H9 (cell line): ENCODE measurements at regions not wholly inside any gene's neighbourhood (a gene's known extent, or its start where the extent isn't known, plus 50 kb on each side); places are given as distances from the start of the nearest gene placed in this dataset.

Source experiments
- DNase-seq: peaks from one replicate; pipeline ENCODE4 v3.0.0-alpha.2; 2017
- H2AFZ ChIP-seq: one replicate; pipeline ENCODE4 v1.6.1; 2013; ENCODE audit warnings: mild to moderate bottlenecking, low read length, control low read depth, moderate library complexity
- H2AK5ac ChIP-seq: 2 replicates; pipeline ENCODE4 v1.6.1; 2013; ENCODE audit warnings: low read length, control low read depth, mixed read lengths; ENCODE audit not compliant: insufficient read length
- H2BK120ac ChIP-seq: one replicate; pipeline ENCODE4 v1.6.1; 2013; ENCODE audit warnings: low read depth, mild to moderate bottlenecking, low read length, control low read depth, inconsistent platforms; ENCODE audit not compliant: poor library complexity, severe bottlenecking
- H2BK12ac ChIP-seq: 2 replicates; pipeline ENCODE4 v1.6.1; 2013; ENCODE audit warnings: low read length, control low read depth, mixed read lengths, low read depth; ENCODE audit not compliant: insufficient read length
- H2BK15ac ChIP-seq: 2 replicates; pipeline ENCODE4 v1.6.1; 2013; ENCODE audit warnings: low read depth, low read length, control low read depth
- H2BK20ac ChIP-seq: one replicate; pipeline ENCODE4 v1.6.1; 2013; ENCODE audit warnings: low read depth, mild to moderate bottlenecking, low read length, control low read depth, inconsistent platforms; ENCODE audit not compliant: poor library complexity, severe bottlenecking
- H2BK5ac ChIP-seq: 2 replicates; pipeline ENCODE4 v1.6.1; 2013; ENCODE audit warnings: low read length, control low read depth, mixed read lengths; ENCODE audit not compliant: insufficient read length
- H3K14ac ChIP-seq: 2 replicates; pipeline ENCODE4 v1.6.1; 2013; ENCODE audit warnings: low read length, control low read depth; ENCODE audit not compliant: insufficient read depth
- H3K18ac ChIP-seq: 2 replicates; pipeline ENCODE4 v1.6.1; 2013; ENCODE audit warnings: low read depth, mild to moderate bottlenecking, mixed read lengths, low read length, control low read depth; ENCODE audit not compliant: insufficient read length
- H3K23ac ChIP-seq: 2 replicates; pipeline ENCODE4 v1.6.1; 2013; ENCODE audit warnings: low read length, control low read depth, mixed read lengths, low read depth; ENCODE audit not compliant: insufficient read length
- H3K23me2 ChIP-seq: 2 replicates; pipeline ENCODE4 v1.6.1; 2013; ENCODE audit warnings: low read depth, mild to moderate bottlenecking, mixed read lengths, low read length, control low read depth; ENCODE audit not compliant: insufficient read length, poor library complexity, severe bottlenecking
- H3K27ac ChIP-seq: 2 replicates; pipeline ENCODE4 v1.5.1; 2013; ENCODE audit warnings: low read length, control low read depth, mixed read lengths, low read depth; ENCODE audit not compliant: insufficient read length
- H3K27me3 ChIP-seq: 2 replicates; pipeline ENCODE4 v1.6.1; 2013; ENCODE audit warnings: low read length, control low read depth, inconsistent platforms; ENCODE audit not compliant: insufficient read depth
- H3K4ac ChIP-seq: 2 replicates; pipeline ENCODE4 v1.6.1; 2013; ENCODE audit warnings: low read depth, mild to moderate bottlenecking, control low read depth, inconsistent platforms, low read length, moderate library complexity
- H3K4me1 ChIP-seq: 2 replicates; pipeline ENCODE4 v1.6.1; 2013; ENCODE audit warnings: low read length, control low read depth, inconsistent platforms; ENCODE audit not compliant: insufficient read depth
- H3K4me2 ChIP-seq: 2 replicates; pipeline ENCODE4 v1.6.1; 2013; ENCODE audit warnings: low read length, control low read depth, mixed read lengths; ENCODE audit not compliant: insufficient read length, insufficient read depth
- H3K56ac ChIP-seq: 2 replicates; pipeline ENCODE4 v1.6.1; 2013; ENCODE audit warnings: low read depth, mild to moderate bottlenecking, mixed read lengths, low read length, control low read depth; ENCODE audit not compliant: insufficient read length
- H3K79me1 ChIP-seq: 2 replicates; pipeline ENCODE4 v1.6.1; 2013; ENCODE audit warnings: low read depth, mild to moderate bottlenecking, moderate library complexity, low read length, control low read depth, inconsistent platforms; ENCODE audit not compliant: insufficient read depth, poor library complexity, severe bottlenecking
- H3K79me2 ChIP-seq: 2 replicates; pipeline ENCODE4 v1.6.1; 2013; ENCODE audit warnings: low read length, control low read depth, inconsistent platforms; ENCODE audit not compliant: insufficient read depth
- H3K9ac ChIP-seq: 2 replicates; pipeline ENCODE4 v1.6.1; 2013; ENCODE audit warnings: low read length, control low read depth, mixed read lengths; ENCODE audit not compliant: insufficient read length; ENCODE audit errors: extremely low read depth
- H3K9me3 ChIP-seq: one replicate; pipeline ENCODE4 v1.6.1; 2013; ENCODE audit warnings: low read depth, low read length, inconsistent platforms; ENCODE audit not compliant: control insufficient read depth
- H3T11ph ChIP-seq: one replicate; pipeline ENCODE4 v1.6.1; 2013; ENCODE audit warnings: mild to moderate bottlenecking, low read length, control low read depth, inconsistent platforms
- H4K20me1 ChIP-seq: one replicate; pipeline ENCODE4 v1.6.1; 2013; ENCODE audit not compliant: control insufficient read depth, insufficient read length, insufficient read depth
- H4K5ac ChIP-seq: 2 replicates; pipeline ENCODE4 v1.6.1; 2013; ENCODE audit warnings: low read depth, mild to moderate bottlenecking, mixed read lengths, low read length, control low read depth; ENCODE audit not compliant: insufficient read length
- H4K8ac ChIP-seq: replicated peaks from 2 replicates; pipeline ENCODE4 v1.6.1; 2013; ENCODE audit warnings: low read length, control low read depth, mixed read lengths, low read depth; ENCODE audit not compliant: insufficient read length
- H4K91ac ChIP-seq: 2 replicates; pipeline ENCODE4 v1.6.1; 2013; ENCODE audit warnings: low read depth, mild to moderate bottlenecking, moderate library complexity, mixed read lengths, low read length, control low read depth; ENCODE audit not compliant: insufficient read length
- H3K27ac Mint-ChIP-seq, 3 experiments: 2 replicates in 2 of 3; 3 replicates in 1 of 3; pipeline ENCODE4 v1.8.0; 2020 to 2021; ENCODE audit warnings: mixed read lengths in 3 of 3, mild to moderate bottlenecking in 1 of 3, moderate library complexity in 1 of 3
- H3K27me3 Mint-ChIP-seq: 2 replicates; pipeline ENCODE4 v1.8.0; 2021; ENCODE audit warnings: low read depth, mild to moderate bottlenecking, moderate library complexity, mixed read lengths
- H3K36me3 Mint-ChIP-seq, 3 experiments: 2 replicates in 2 of 3; 3 replicates in 1 of 3; pipeline ENCODE4 v1.8.0; 2020 to 2021; ENCODE audit warnings: low read depth in 3 of 3, mixed read lengths in 3 of 3; ENCODE audit not compliant: insufficient read depth in 1 of 3
- H3K4me1 Mint-ChIP-seq, 2 experiments: 2 replicates each; pipeline ENCODE4 v1.8.0; 2020; ENCODE audit warnings: mixed read lengths in 2 of 2
- H3K4me3 Mint-ChIP-seq, 2 experiments: 2 replicates in 1 of 2; 3 replicates in 1 of 2; pipeline ENCODE4 v1.8.0; 2020 to 2021; ENCODE audit warnings: mild to moderate bottlenecking in 2 of 2, mixed read lengths in 2 of 2, moderate library complexity in 1 of 2
- H3K9me3 Mint-ChIP-seq, 2 experiments: 2 replicates in 1 of 2; 3 replicates in 1 of 2; pipeline ENCODE4 v1.8.0; 2020; ENCODE audit warnings: mild to moderate bottlenecking in 2 of 2, mixed read lengths in 2 of 2, moderate library complexity in 1 of 2
- CTCF ChIP-seq: fragments of 200-600 bp; sonication (generic); conservative IDR thresholded peaks from 3 replicates; pipeline ENCODE4 v1.8.0; 2021; ENCODE audit warnings: antibody characterized with exemption, mild to moderate bottlenecking
- WGBS: extraction: QIAGEN DNeasy Blood & Tissue Kit; methylation state at CpG from one replicate; pipeline ENCODE4 v1.1.7; 2013; ENCODE audit warnings: missing lambda C conversion rate, low lambda C conversion rate, mixed read lengths; ENCODE audit not compliant: insufficient read length; ENCODE audit errors: extremely low coverage; 5-methylcytosine and 5-hydroxymethylcytosine counted together

DNA sequence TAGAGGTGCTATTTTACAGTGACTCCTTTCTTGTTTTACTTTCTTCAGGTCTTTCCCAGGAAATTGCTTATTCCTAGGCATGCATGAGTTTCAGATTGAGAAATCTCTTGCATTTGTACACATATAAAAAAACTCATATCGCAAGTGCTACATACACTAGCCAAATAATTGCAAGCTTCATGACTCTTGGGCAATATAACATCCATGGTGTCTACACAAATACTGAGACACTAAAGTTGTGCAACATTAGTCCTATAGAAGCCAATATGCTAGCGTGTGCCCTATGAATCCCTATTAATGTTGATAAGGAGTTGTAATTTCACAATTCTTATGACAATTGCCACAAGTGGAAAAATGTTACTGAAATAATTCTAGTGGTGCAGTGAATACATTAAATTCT lies 591.0 kb downstream of the ADGRL2 start:
- Histone ChIP-seq H2AK5ac (no peak overlapping the region), H2AFZ (no peak overlapping the region), H3T11ph (no peak overlapping the region), H3K79me1 (no peaks in the 10 kb centered on the region), H4K20me1 (no peaks in the 10 kb centered on the region), H2BK12ac (no peak overlapping the region), H2BK120ac (no peak overlapping the region), H3K79me2 (no peaks in the 10 kb centered on the region), H3K4me2 (no peak overlapping the region), H3K14ac (no peak overlapping the region), H3K27me3 (no peaks in the 10 kb centered on the region), H3K9me3 (no peaks in the 10 kb centered on the region), H3K23me2 (no peaks in the 10 kb centered on the region), H4K91ac (no peak overlapping the region), H3K27ac (no peak overlapping the region), H3K18ac (no peak overlapping the region), H4K8ac (no peak overlapping the region), H4K5ac (no peak overlapping the region), H3K4me1 (no peaks in the 10 kb centered on the region; the same call in 1 of the 2 replicates), H3K4ac (no peak overlapping the region), H2BK20ac (no peak overlapping the region), H2BK5ac (no peak overlapping the region), H2BK15ac (no peak overlapping the region), H3K23ac (no peak overlapping the region), H3K9ac (no peak overlapping the region), H3K56ac (no peak overlapping the region)
- no peaks in the 10 kb centered on the region for H3K36me3 Mint-ChIP-seq
- no peak overlapping the region for H3K27ac Mint-ChIP-seq
- H3K4me3 Mint-ChIP-seq = no peak overlapping the region
- DNase-seq = no peak
- peaks cover 0 to 8% of the 10 kb centered on the region in 2 experiments; a peak in 3 of 4 replicates for H3K4me1 Mint-ChIP-seq
- no CpG with 5 or more reads among the region's 2 CpGs for WGBS
- TF ChIP-seq CTCF = no peak
- no peaks in the 10 kb centered on the region; a peak in 1 of 5 replicates for H3K9me3 Mint-ChIP-seq
- H3K27me3 Mint-ChIP-seq = no peaks in the 10 kb centered on the region
